GM23338 (cell line): ENCODE measurements at regions not wholly inside any gene's neighbourhood (a gene's known extent, or its start where the extent isn't known, plus 50 kb on each side); places are given as distances from the start of the nearest gene placed in this dataset.

Experiments
- EZH2 ChIP-seq: fragments of 200-600 bp; sonication (generic); IDR thresholded peaks from one replicate; pipeline ENCODE4 v1.8.0; 2017; ENCODE audit warnings: antibody characterized with exemption, mild to moderate bottlenecking, low read depth; ENCODE audit not compliant: unreplicated experiment
- JUNB ChIP-seq: IDR thresholded peaks from one replicate; pipeline ENCODE4 v1.6.1; 2016; ENCODE audit warnings: antibody characterized with exemption; ENCODE audit not compliant: unreplicated experiment
- POLR2AphosphoS5 ChIP-seq: IDR thresholded peaks from 2 replicates; pipeline ENCODE4 v1.6.1; 2016; ENCODE audit warnings: antibody characterized with exemption, low read depth
- TF ChIP-seq, protein P1 (sequence below), 2 experiments: fragments of 200-600 bp in 1 of 2; sonication (generic) in 1 of 2; conservative IDR thresholded peaks; 2 replicates each; pipeline versions ENCODE4 v1.5.1 to v1.6.1; 2016 to 2017; ENCODE audit warnings: antibody characterized with exemption in 2 of 2, low read depth in 2 of 2, mild to moderate bottlenecking in 2 of 2, moderate library complexity in 1 of 2
- TF ChIP-seq, protein P2 (sequence below): fragments of 250-450 bp; sonication (Bioruptor Pico); IDR thresholded peaks from 2 replicates; pipeline ENCODE4 v1.5.0; 2020; ENCODE audit warnings: mild to moderate bottlenecking, moderate library complexity
- TF ChIP-seq, protein P3 (sequence below): IDR thresholded peaks from one replicate; pipeline ENCODE4 v1.6.1; 2018; ENCODE audit warnings: antibody characterized with exemption; ENCODE audit not compliant: unreplicated experiment

DNA sequence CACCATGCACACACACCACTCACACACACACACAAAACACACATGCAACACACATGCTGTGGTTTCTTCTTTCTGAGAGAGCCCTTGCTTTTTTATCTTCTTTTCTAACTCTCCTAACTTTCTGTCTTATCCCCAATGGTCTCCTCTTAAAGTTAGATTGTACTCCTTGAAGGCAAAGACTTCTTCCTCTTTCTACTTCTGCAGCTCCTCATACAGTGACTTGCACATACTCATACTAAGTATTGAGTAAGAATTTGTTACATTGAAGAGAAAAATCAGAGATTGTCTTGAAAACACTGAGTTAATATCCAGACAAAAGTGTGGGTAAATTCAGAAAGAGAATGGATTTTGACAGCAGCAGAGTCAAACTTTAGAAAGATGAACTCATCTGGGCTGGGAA lies 64.4 kb downstream of the GTPBP8 start:
- no peak for TF ChIP-seq POLR2AphosphoS5
- TF ChIP-seq, protein P1, sequence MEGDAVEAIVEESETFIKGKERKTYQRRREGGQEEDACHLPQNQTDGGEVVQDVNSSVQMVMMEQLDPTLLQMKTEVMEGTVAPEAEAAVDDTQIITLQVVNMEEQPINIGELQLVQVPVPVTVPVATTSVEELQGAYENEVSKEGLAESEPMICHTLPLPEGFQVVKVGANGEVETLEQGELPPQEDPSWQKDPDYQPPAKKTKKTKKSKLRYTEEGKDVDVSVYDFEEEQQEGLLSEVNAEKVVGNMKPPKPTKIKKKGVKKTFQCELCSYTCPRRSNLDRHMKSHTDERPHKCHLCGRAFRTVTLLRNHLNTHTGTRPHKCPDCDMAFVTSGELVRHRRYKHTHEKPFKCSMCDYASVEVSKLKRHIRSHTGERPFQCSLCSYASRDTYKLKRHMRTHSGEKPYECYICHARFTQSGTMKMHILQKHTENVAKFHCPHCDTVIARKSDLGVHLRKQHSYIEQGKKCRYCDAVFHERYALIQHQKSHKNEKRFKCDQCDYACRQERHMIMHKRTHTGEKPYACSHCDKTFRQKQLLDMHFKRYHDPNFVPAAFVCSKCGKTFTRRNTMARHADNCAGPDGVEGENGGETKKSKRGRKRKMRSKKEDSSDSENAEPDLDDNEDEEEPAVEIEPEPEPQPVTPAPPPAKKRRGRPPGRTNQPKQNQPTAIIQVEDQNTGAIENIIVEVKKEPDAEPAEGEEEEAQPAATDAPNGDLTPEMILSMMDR (conservative IDR thresholded peaks at IDR 0.05; ENCODE audit: low read depth in 2 of 2): no peak
- no peak for TF ChIP-seq EZH2
- no peak for TF ChIP-seq JUNB
- TF ChIP-seq, protein P2, sequence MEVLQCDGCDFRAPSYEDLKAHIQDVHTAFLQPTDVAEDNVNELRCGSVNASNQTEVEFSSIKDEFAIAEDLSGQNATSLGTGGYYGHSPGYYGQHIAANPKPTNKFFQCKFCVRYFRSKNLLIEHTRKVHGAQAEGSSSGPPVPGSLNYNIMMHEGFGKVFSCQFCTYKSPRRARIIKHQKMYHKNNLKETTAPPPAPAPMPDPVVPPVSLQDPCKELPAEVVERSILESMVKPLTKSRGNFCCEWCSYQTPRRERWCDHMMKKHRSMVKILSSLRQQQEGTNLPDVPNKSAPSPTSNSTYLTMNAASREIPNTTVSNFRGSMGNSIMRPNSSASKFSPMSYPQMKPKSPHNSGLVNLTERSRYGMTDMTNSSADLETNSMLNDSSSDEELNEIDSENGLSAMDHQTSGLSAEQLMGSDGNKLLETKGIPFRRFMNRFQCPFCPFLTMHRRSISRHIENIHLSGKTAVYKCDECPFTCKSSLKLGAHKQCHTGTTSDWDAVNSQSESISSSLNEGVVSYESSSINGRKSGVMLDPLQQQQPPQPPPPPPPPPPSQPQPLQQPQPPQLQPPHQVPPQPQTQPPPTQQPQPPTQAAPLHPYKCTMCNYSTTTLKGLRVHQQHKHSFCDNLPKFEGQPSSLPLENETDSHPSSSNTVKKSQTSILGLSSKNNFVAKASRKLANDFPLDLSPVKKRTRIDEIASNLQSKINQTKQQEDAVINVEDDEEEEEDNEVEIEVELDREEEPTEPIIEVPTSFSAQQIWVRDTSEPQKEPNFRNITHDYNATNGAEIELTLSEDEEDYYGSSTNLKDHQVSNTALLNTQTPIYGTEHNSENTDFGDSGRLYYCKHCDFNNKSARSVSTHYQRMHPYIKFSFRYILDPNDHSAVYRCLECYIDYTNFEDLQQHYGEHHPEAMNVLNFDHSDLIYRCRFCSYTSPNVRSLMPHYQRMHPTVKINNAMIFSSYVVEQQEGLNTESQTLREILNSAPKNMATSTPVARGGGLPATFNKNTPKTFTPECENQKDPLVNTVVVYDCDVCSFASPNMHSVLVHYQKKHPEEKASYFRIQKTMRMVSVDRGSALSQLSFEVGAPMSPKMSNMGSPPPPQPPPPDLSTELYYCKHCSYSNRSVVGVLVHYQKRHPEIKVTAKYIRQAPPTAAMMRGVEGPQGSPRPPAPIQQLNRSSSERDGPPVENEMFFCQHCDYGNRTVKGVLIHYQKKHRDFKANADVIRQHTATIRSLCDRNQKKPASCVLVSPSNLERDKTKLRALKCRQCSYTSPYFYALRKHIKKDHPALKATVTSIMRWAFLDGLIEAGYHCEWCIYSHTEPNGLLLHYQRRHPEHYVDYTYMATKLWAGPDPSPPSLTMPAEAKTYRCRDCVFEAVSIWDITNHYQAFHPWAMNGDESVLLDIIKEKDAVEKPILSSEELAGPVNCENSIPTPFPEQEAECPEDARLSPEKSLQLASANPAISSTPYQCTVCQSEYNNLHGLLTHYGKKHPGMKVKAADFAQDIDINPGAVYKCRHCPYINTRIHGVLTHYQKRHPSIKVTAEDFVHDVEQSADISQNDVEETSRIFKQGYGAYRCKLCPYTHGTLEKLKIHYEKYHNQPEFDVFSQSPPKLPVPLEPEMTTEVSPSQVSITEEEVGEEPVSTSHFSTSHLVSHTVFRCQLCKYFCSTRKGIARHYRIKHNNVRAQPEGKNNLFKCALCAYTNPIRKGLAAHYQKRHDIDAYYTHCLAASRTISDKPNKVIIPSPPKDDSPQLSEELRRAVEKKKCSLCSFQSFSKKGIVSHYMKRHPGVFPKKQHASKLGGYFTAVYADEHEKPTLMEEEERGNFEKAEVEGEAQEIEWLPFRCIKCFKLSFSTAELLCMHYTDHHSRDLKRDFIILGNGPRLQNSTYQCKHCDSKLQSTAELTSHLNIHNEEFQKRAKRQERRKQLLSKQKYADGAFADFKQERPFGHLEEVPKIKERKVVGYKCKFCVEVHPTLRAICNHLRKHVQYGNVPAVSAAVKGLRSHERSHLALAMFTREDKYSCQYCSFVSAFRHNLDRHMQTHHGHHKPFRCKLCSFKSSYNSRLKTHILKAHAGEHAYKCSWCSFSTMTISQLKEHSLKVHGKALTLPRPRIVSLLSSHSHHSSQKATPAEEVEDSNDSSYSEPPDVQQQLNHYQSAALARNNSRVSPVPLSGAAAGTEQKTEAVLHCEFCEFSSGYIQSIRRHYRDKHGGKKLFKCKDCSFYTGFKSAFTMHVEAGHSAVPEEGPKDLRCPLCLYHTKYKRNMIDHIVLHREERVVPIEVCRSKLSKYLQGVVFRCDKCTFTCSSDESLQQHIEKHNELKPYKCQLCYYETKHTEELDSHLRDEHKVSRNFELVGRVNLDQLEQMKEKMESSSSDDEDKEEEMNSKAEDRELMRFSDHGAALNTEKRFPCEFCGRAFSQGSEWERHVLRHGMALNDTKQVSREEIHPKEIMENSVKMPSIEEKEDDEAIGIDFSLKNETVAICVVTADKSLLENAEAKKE (CRISPR knock-in tag): no peak
- TF ChIP-seq, protein P3, sequence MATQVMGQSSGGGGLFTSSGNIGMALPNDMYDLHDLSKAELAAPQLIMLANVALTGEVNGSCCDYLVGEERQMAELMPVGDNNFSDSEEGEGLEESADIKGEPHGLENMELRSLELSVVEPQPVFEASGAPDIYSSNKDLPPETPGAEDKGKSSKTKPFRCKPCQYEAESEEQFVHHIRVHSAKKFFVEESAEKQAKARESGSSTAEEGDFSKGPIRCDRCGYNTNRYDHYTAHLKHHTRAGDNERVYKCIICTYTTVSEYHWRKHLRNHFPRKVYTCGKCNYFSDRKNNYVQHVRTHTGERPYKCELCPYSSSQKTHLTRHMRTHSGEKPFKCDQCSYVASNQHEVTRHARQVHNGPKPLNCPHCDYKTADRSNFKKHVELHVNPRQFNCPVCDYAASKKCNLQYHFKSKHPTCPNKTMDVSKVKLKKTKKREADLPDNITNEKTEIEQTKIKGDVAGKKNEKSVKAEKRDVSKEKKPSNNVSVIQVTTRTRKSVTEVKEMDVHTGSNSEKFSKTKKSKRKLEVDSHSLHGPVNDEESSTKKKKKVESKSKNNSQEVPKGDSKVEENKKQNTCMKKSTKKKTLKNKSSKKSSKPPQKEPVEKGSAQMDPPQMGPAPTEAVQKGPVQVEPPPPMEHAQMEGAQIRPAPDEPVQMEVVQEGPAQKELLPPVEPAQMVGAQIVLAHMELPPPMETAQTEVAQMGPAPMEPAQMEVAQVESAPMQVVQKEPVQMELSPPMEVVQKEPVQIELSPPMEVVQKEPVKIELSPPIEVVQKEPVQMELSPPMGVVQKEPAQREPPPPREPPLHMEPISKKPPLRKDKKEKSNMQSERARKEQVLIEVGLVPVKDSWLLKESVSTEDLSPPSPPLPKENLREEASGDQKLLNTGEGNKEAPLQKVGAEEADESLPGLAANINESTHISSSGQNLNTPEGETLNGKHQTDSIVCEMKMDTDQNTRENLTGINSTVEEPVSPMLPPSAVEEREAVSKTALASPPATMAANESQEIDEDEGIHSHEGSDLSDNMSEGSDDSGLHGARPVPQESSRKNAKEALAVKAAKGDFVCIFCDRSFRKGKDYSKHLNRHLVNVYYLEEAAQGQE: no peak
